ENCODE measurements at regions not wholly inside any gene's neighbourhood (a gene's known extent, or its start where the extent isn't known, plus 50 kb on each side); places are given as distances from the start of the nearest gene placed in this dataset.

DNA sequence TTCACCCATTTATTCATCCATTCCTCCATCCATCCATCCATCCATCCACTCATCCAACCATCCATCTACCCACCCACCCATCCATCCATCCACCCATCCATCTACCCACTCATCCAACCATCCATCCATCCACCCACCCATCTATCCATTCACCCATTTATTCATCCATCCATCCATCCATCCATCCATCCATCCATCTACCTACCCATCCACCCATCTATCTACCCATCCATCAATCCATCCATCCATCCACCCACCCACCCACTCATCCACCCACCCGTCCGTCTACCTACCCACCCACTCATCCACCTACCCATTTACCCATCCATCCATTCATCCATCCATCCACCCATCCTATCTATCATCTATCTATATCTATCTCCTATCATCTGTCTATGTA is 169.4 kb upstream of the SHH start:
- no peak for DNase-seq (ENCODE audit: low spot score)
- ChIA-PET POLR2A (ENCODE audit: low non-redundant PET) (no interaction called here), CTCF (no interaction called here)
- Histone ChIP-seq H3K4me1 (ENCODE audit: insufficient read depth, low read length, poor library complexity, severe bottlenecking) (no peaks in the 10 kb centered on the region), H3K27me3 (replicated peaks; ENCODE audit: insufficient read depth, low read depth, low read length, poor library complexity) (peaks cover 54% of the 10 kb centered on the region), H3K4me3 (ENCODE audit: low read depth, low read length, poor library complexity, severe bottlenecking) (no peak overlapping the region), H3K9me3 (ENCODE audit: low read depth, low read length, poor library complexity, severe bottlenecking) (no peaks in the 10 kb centered on the region), H3K36me3 (ENCODE audit: insufficient read depth, low read length, poor library complexity, severe bottlenecking) (no peaks in the 10 kb centered on the region), H3K27ac (ENCODE audit: low read depth, low read length, poor library complexity, severe bottlenecking) (no peak overlapping the region)
- no TSS peak for BruUV-seq (replicated peaks)
- intact Hi-C loops (cut with micrococcal nuclease; ENCODE audit: unreplicated experiment), result no loop called here
- no peak for TF ChIP-seq EZH2 (IDR thresholded peaks at IDR 0.05; ENCODE audit: borderline replicate concordance, low read depth, low read length, poor library complexity, severe bottlenecking)
- TF ChIP-seq, protein P1, sequence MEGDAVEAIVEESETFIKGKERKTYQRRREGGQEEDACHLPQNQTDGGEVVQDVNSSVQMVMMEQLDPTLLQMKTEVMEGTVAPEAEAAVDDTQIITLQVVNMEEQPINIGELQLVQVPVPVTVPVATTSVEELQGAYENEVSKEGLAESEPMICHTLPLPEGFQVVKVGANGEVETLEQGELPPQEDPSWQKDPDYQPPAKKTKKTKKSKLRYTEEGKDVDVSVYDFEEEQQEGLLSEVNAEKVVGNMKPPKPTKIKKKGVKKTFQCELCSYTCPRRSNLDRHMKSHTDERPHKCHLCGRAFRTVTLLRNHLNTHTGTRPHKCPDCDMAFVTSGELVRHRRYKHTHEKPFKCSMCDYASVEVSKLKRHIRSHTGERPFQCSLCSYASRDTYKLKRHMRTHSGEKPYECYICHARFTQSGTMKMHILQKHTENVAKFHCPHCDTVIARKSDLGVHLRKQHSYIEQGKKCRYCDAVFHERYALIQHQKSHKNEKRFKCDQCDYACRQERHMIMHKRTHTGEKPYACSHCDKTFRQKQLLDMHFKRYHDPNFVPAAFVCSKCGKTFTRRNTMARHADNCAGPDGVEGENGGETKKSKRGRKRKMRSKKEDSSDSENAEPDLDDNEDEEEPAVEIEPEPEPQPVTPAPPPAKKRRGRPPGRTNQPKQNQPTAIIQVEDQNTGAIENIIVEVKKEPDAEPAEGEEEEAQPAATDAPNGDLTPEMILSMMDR (conservative IDR thresholded peaks at IDR 0.05; ENCODE audit: low read depth, low read length), result no peak

DNA sequence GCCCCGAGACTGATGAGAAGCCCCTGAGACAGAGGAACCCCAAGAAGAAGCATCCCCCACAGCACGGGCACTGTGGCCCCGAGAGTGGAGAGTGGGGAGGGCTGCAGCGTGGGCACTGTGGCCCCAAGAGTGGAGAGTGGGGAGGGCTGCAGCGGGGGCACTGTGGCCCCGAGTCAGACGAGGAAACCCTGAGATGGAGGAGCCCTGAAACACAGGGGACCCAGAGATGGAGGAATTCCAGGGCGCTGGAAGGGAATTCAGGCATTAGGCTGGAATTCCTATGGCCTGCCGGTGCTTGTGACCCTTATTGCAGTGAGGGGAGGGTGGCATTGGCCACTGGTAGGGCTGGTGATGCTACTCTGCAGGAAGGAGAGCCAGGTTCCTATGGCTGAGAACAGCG is 168.6 kb upstream of the SHH start:
- ChIA-PET POLR2A (ENCODE audit: low non-redundant PET) (no interaction called here), CTCF (no interaction called here)
- DNase-seq (ENCODE audit: low spot score), result no peak
- BruUV-seq (replicated peaks), result no TSS peak
- H3K9me3 ChIP-seq (ENCODE audit: low read depth, low read length, poor library complexity, severe bottlenecking), result no peaks in the 10 kb centered on the region
- TF ChIP-seq EZH2 (IDR thresholded peaks at IDR 0.05; ENCODE audit: borderline replicate concordance, low read depth, low read length, poor library complexity, severe bottlenecking), result no peak
- TF ChIP-seq, protein P1 (conservative IDR thresholded peaks at IDR 0.05; ENCODE audit: low read depth, low read length), result no peak
- no peak overlapping the region for H3K27ac ChIP-seq (ENCODE audit: low read depth, low read length, poor library complexity, severe bottlenecking)
- intact Hi-C loops (cut with micrococcal nuclease; ENCODE audit: unreplicated experiment), result no loop called here
- H3K4me1 ChIP-seq (ENCODE audit: insufficient read depth, low read length, poor library complexity, severe bottlenecking), result no peaks in the 10 kb centered on the region
- peaks cover 57% of the 10 kb centered on the region for H3K27me3 ChIP-seq (replicated peaks; ENCODE audit: insufficient read depth, low read depth, low read length, poor library complexity)
- H3K4me3 ChIP-seq (ENCODE audit: low read depth, low read length, poor library complexity, severe bottlenecking), result no peak overlapping the region
- no peaks in the 10 kb centered on the region for H3K36me3 ChIP-seq (ENCODE audit: insufficient read depth, low read length, poor library complexity, severe bottlenecking)

DNA sequence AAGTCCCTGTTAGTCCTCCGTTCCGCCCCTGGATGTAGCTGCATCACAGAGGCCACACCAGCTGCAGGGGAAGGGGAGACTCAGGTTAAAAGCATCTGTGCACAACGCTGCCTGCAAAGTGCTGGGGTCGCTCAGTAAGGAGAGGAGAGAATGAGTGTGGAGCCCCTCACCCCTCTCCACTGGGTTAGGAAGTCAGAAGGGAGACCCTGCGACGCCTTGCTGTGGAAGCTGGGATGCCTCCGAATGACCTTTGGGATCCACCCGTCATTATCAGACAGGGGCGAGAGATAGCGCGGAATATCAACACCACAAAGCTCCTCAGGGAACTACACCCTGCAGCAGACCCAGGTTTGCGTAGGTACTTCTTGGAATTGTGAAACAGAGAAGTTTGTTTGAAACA is 167.7 kb upstream of the SHH start:
- Histone ChIP-seq H3K4me1 (ENCODE audit: insufficient read depth, low read length, poor library complexity, severe bottlenecking) (no peaks in the 10 kb centered on the region), H3K9me3 (ENCODE audit: low read depth, low read length, poor library complexity, severe bottlenecking) (no peaks in the 10 kb centered on the region), H3K27ac (ENCODE audit: low read depth, low read length, poor library complexity, severe bottlenecking) (no peak overlapping the region), H3K4me3 (ENCODE audit: low read depth, low read length, poor library complexity, severe bottlenecking) (no peak overlapping the region), H3K27me3 (replicated peaks; ENCODE audit: insufficient read depth, low read depth, low read length, poor library complexity) (peaks cover 66% of the 10 kb centered on the region), H3K36me3 (ENCODE audit: insufficient read depth, low read length, poor library complexity, severe bottlenecking) (no peaks in the 10 kb centered on the region)
- no peak for TF ChIP-seq EZH2 (IDR thresholded peaks at IDR 0.05; ENCODE audit: borderline replicate concordance, low read depth, low read length, poor library complexity, severe bottlenecking)
- TF ChIP-seq, protein P1 (conservative IDR thresholded peaks at IDR 0.05; ENCODE audit: low read depth, low read length), result no peak
- POLR2A ChIA-PET (ENCODE audit: low non-redundant PET), result no interaction called here
- CTCF ChIA-PET, result no interaction called here
- intact Hi-C loops (cut with micrococcal nuclease; ENCODE audit: unreplicated experiment), result no loop called here
- no TSS peak for BruUV-seq (replicated peaks)
- DNase-seq (ENCODE audit: low spot score), result no peak
